ENCODE measurements at regions not wholly inside any gene's neighbourhood (a gene's known extent, or its start where the extent isn't known, plus 50 kb on each side); places are given as distances from the start of the nearest gene placed in this dataset.

GRCh38 chrX:19190902-19191301, 68.6 kb upstream of the ADGRG2 start:
- ChIA-PET CTCF (no interaction called here), POLR2A (no interaction called here)
- DNase-seq (ENCODE audit: low read depth in 1 of 2, low spot score in 1 of 2) (no peak), ATAC-seq (no peak), FAIRE-seq (no peak)
- Histone ChIP-seq H3K4me2 (no peak overlapping the region), H3K9me3 (no peaks in the 10 kb centered on the region), H3K4me3 (no peak overlapping the region), H3K27ac (no peak overlapping the region), H3K4me1 (no peaks in the 10 kb centered on the region)
- TF ChIP-seq CEBPB (IDR thresholded peaks at IDR 0.05), result no peak
- TF ChIP-seq MAFK (IDR thresholded peaks at IDR 0.05; ENCODE audit: partially characterized antibody), result no peak
- TF ChIP-seq TP53 (CRISPR knock-in tag; IDR thresholded peaks at IDR 0.05), result no peak
- TF ChIP-seq TFCP2L1 (CRISPR knock-in tag; IDR thresholded peaks at IDR 0.05), result no peak
- TF ChIP-seq ZC3H11A (IDR thresholded peaks at IDR 0.05), result no peak
- TF ChIP-seq NR3C1 (IDR thresholded peaks at IDR 0.05), result no peak
- no peak for TF ChIP-seq NFE2L2 (conservative IDR thresholded peaks at IDR 0.05; ENCODE audit: low read length)
- no peak for TF ChIP-seq EHMT2 (IDR thresholded peaks at IDR 0.05; ENCODE audit: low read depth)
- TF ChIP-seq POLR2A (IDR thresholded peaks at IDR 0.05; ENCODE audit: low read length), result no peak
- no peak for TF ChIP-seq JUN (IDR thresholded peaks at IDR 0.05)
- TF ChIP-seq JUNB (IDR thresholded peaks at IDR 0.05), result no peak
- TF ChIP-seq, protein P1, sequence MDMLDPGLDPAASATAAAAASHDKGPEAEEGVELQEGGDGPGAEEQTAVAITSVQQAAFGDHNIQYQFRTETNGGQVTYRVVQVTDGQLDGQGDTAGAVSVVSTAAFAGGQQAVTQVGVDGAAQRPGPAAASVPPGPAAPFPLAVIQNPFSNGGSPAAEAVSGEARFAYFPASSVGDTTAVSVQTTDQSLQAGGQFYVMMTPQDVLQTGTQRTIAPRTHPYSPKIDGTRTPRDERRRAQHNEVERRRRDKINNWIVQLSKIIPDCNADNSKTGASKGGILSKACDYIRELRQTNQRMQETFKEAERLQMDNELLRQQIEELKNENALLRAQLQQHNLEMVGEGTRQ (IDR thresholded peaks at IDR 0.05), result no peak
- TF ChIP-seq POLR2AphosphoS2 (conservative IDR thresholded peaks at IDR 0.05; ENCODE audit: low read length), result no peak
- WGBS (ENCODE audit: missing lambda C conversion rate), result 87% methylated on average over 5 of the region's 5 CpGs

- DNase-seq (ENCODE audit: low read depth in 1 of 2, low spot score in 1 of 2), result no peak
- no peak overlapping the region for H3K4me3 ChIP-seq
- no peak for ATAC-seq
- TF ChIP-seq RAD21 (conservative IDR thresholded peaks at IDR 0.05 in 1 of 2, IDR thresholded peaks at IDR 0.05 in 1 of 2) (no peak), CEBPB (IDR thresholded peaks at IDR 0.05) (no peak), ATOH8 (CRISPR knock-in tag; IDR thresholded peaks at IDR 0.05; ENCODE audit: low read depth) (no peak), JUN (IDR thresholded peaks at IDR 0.05) (no peak), RARB (CRISPR knock-in tag; IDR thresholded peaks at IDR 0.05) (no peak), ZNF302 (CRISPR knock-in tag; IDR thresholded peaks at IDR 0.05) (no peak), ZC3H11A (IDR thresholded peaks at IDR 0.05) (no peak), EP300 (IDR thresholded peaks at IDR 0.05) (no peak), GATA3 (IDR thresholded peaks at IDR 0.05; ENCODE audit: borderline replicate concordance) (no peak), HES2 (IDR thresholded peaks at IDR 0.05) (no peak), MAFK (IDR thresholded peaks at IDR 0.05; ENCODE audit: partially characterized antibody) (no peak), HDAC2 (IDR thresholded peaks at IDR 0.05) (no peak)
- TF ChIP-seq, protein P2, sequence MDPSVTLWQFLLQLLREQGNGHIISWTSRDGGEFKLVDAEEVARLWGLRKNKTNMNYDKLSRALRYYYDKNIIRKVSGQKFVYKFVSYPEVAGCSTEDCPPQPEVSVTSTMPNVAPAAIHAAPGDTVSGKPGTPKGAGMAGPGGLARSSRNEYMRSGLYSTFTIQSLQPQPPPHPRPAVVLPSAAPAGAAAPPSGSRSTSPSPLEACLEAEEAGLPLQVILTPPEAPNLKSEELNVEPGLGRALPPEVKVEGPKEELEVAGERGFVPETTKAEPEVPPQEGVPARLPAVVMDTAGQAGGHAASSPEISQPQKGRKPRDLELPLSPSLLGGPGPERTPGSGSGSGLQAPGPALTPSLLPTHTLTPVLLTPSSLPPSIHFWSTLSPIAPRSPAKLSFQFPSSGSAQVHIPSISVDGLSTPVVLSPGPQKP (IDR thresholded peaks at IDR 0.05; ENCODE audit: low read depth, low read length), result no peak
- TF ChIP-seq, protein P3, sequence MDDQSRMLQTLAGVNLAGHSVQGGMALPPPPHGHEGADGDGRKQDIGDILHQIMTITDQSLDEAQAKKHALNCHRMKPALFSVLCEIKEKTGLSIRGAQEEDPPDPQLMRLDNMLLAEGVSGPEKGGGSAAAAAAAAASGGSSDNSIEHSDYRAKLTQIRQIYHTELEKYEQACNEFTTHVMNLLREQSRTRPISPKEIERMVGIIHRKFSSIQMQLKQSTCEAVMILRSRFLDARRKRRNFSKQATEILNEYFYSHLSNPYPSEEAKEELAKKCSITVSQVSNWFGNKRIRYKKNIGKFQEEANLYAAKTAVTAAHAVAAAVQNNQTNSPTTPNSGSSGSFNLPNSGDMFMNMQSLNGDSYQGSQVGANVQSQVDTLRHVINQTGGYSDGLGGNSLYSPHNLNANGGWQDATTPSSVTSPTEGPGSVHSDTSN (IDR thresholded peaks at IDR 0.05), result no peak
- TF ChIP-seq, protein P4, sequence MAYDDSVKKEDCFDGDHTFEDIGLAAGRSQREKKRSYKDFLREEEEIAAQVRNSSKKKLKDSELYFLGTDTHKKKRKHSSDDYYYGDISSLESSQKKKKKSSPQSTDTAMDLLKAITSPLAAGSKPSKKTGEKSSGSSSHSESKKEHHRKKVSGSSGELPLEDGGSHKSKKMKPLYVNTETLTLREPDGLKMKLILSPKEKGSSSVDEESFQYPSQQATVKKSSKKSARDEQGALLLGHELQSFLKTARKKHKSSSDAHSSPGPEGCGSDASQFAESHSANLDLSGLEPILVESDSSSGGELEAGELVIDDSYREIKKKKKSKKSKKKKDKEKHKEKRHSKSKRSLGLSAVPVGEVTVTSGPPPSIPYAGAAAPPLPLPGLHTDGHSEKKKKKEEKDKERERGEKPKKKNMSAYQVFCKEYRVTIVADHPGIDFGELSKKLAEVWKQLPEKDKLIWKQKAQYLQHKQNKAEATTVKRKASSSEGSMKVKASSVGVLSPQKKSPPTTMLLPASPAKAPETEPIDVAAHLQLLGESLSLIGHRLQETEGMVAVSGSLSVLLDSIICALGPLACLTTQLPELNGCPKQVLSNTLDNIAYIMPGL (CRISPR knock-in tag; IDR thresholded peaks at IDR 0.05; ENCODE audit: borderline replicate concordance), result no peak
- CTCF ChIA-PET, result no interaction called here
- no peak overlapping the region for H3K4me2 ChIP-seq
- peak; percentile 13 for FAIRE-seq
- H3K4me1 ChIP-seq, result no peaks in the 10 kb centered on the region
- no peaks in the 10 kb centered on the region for H3K9me3 ChIP-seq
- 65% methylated on average over 8 of the region's 8 CpGs for WGBS (ENCODE audit: missing lambda C conversion rate)
- POLR2A ChIA-PET, result no interaction called here
- no peak overlapping the region for H3K27ac ChIP-seq
Measured at GRCh38 chrX:19193565-19193964, 71.3 kb upstream of the ADGRG2 start.
